PC-3 (cell line): ENCODE measurements at regions not wholly inside any gene's neighbourhood (a gene's known extent, or its start where the extent isn't known, plus 50 kb on each side); places are given as distances from the start of the nearest gene placed in this dataset.

Experiments
- ATAC-seq: fragments of 200-7000 bp; cut with Tn5 transposase; 2 replicates; pipeline ENCODE4 v1.9.1; 2020; ENCODE audit warnings: mild to moderate bottlenecking, moderate library complexity
- BruUV-seq: library from RNA; stranded (reverse); fragments of 400-500 nt; replicated peaks from 2 replicates; lab custom pipeline; 2021; lab: Mats Ljungman, UMichigan
- CTCF ChIA-PET: fragments of 300-600 bp; sonication (Branson Sonifier 250); formaldehyde crosslinking; loops from one replicate; lab custom pipeline; 2022; ENCODE audit warnings: antibody characterized with exemption; lab: Charles Lee
- POLR2A ChIA-PET: fragments of 300-600 bp; sonication (Branson Sonifier 250); formaldehyde crosslinking; loops from one replicate; lab custom pipeline; 2022; ENCODE audit warnings: antibody characterized with exemption; ENCODE audit not compliant: unreplicated experiment; lab: Charles Lee
- DNase-seq: peaks from one replicate; pipeline ENCODE4 v3.0.0-alpha.2; 2015
- H2AFZ ChIP-seq: fragments of 300-600 bp; sonication (generic); 2 replicates; pipeline ENCODE4 v1.6.0; 2016; ENCODE audit warnings: antibody characterized with exemption, low read length
- H3F3A ChIP-seq: fragments of 300-600 bp; sonication (generic); one replicate; pipeline ENCODE4 v1.6.0; 2017; ENCODE audit warnings: antibody characterized with exemption, low read length, control low read depth, mild to moderate bottlenecking; ENCODE audit not compliant: unreplicated experiment
- H3K27ac ChIP-seq: fragments of 300-600 bp; sonication (generic); 2 replicates; pipeline ENCODE4 v1.5.1; 2016; ENCODE audit warnings: mild to moderate bottlenecking, low read length
- H3K27me3 ChIP-seq: fragments of 300-600 bp; sonication (generic); 2 replicates; pipeline ENCODE4 v1.6.1; 2016; ENCODE audit warnings: low read length, mixed read lengths
- H3K36me3 ChIP-seq: fragments of 300-600 bp; sonication (generic); 2 replicates; pipeline ENCODE4 v1.6.1; 2016; ENCODE audit warnings: low read depth, mixed run types, low read length, mixed read lengths
- H3K4me1 ChIP-seq: fragments of 300-600 bp; sonication (generic); 2 replicates; pipeline ENCODE4 v1.5.1; 2016; ENCODE audit warnings: low read length; ENCODE audit not compliant: insufficient read depth
- H3K4me2 ChIP-seq: fragments of 300-600 bp; sonication (generic); 2 replicates; pipeline ENCODE4 v1.6.0; 2016; ENCODE audit warnings: low read length
- H3K4me3 ChIP-seq: fragments of 300-600 bp; sonication (generic); 2 replicates; pipeline ENCODE4 v1.5.1; 2016; ENCODE audit warnings: mild to moderate bottlenecking, low read length, mixed read lengths
- H3K79me2 ChIP-seq: fragments of 300-600 bp; sonication (generic); 2 replicates; pipeline ENCODE4 v1.6.1; 2017; ENCODE audit warnings: low read length, mixed read lengths
- H3K9ac ChIP-seq: fragments of 300-600 bp; sonication (generic); 2 replicates; pipeline ENCODE4 v1.6.0; 2016; ENCODE audit warnings: mild to moderate bottlenecking, low read length
- H3K9me2 ChIP-seq: fragments of 300-600 bp; sonication (generic); replicated peaks from 2 replicates; pipeline ENCODE4 v1.6.1; 2016; ENCODE audit warnings: mixed run types, low read length, mixed read lengths
- H3K9me3 ChIP-seq: fragments of 300-600 bp; sonication (generic); 2 replicates; pipeline ENCODE4 v1.6.1; 2016; ENCODE audit warnings: low read length, mixed read lengths
- H4K20me1 ChIP-seq: fragments of 300-600 bp; sonication (generic); 2 replicates; pipeline ENCODE4 v1.6.1; 2016; ENCODE audit warnings: low read length, mixed read lengths
- CTCF ChIP-seq: fragments of 300-600 bp; sonication (generic); conservative IDR thresholded peaks from 2 replicates; pipeline ENCODE4 v1.5.1; 2017; ENCODE audit warnings: antibody characterized with exemption, low read depth, mild to moderate bottlenecking, low read length
- EZH2 ChIP-seq: fragments of 300-600 bp; sonication (generic); IDR thresholded peaks from one replicate; pipeline ENCODE4 v1.6.1; 2017; ENCODE audit warnings: antibody characterized with exemption, mild to moderate bottlenecking, low read length; ENCODE audit not compliant: unreplicated experiment
- EZH2phosphoT487 ChIP-seq: fragments of 300-600 bp; sonication (generic); IDR thresholded peaks from 2 replicates; pipeline ENCODE4 v1.6.1; 2018; ENCODE audit warnings: mild to moderate bottlenecking, antibody characterized with exemption, low read length, borderline replicate concordance
- intact Hi-C: fragments of 100-400 bp; cut with micrococcal nuclease; formaldehyde crosslinking; loops from 2 replicates; pipeline ENCODE4 v1.9.0; 2023

- no peak for TF ChIP-seq EZH2
- TF ChIP-seq CTCF, result no peak
- no peak for TF ChIP-seq EZH2phosphoT487
- intact Hi-C loops, result no loop called here
- H3K27me3 ChIP-seq, result peaks cover 7% of the 10 kb centered on the region
- H3K27ac ChIP-seq, result no peak overlapping the region
- no peaks in the 10 kb centered on the region for H3K9me3 ChIP-seq
- no peaks in the 10 kb centered on the region for H3K4me1 ChIP-seq
- no peaks in the 10 kb centered on the region for H3K36me3 ChIP-seq
- ChIA-PET POLR2A (no interaction called here), CTCF (no interaction called here)
- no peak for ATAC-seq
- no peaks in the 10 kb centered on the region for H3K79me2 ChIP-seq
- no TSS peak for BruUV-seq
- no peak overlapping the region for H2AFZ ChIP-seq
- H3K4me2 ChIP-seq, result no peak overlapping the region
- no peak overlapping the region for H3K9ac ChIP-seq
- no peak for DNase-seq
- H3K9me2 ChIP-seq, result no peaks in the 10 kb centered on the region
- H3F3A ChIP-seq, result no peaks in the 10 kb centered on the region
- H4K20me1 ChIP-seq, result no peaks in the 10 kb centered on the region
- H3K4me3 ChIP-seq, result no peak overlapping the region
Measured at GRCh38 chr2:16523711-16524110, 141.9 kb downstream of the CYRIA start.

- TF ChIP-seq EZH2, result no peak
- no peak for TF ChIP-seq CTCF
- TF ChIP-seq EZH2phosphoT487, result no peak
- Histone ChIP-seq H3K36me3 (no peaks in the 10 kb centered on the region), H3K4me2 (no peak overlapping the region), H2AFZ (no peak overlapping the region), H3K27me3 (peaks cover 7% of the 10 kb centered on the region), H3K9ac (no peak overlapping the region), H3K9me2 (no peaks in the 10 kb centered on the region), H3F3A (no peaks in the 10 kb centered on the region), H3K4me1 (no peaks in the 10 kb centered on the region), H4K20me1 (no peaks in the 10 kb centered on the region), H3K27ac (no peak overlapping the region), H3K9me3 (no peaks in the 10 kb centered on the region), H3K4me3 (no peak overlapping the region), H3K79me2 (no peaks in the 10 kb centered on the region)
- BruUV-seq, result no TSS peak
- ATAC-seq, result no peak
- intact Hi-C loops, result no loop called here
- POLR2A ChIA-PET, result no interaction called here
- CTCF ChIA-PET, result no interaction called here
- DNase-seq, result no peak
Measured at GRCh38 chr2:16522031-16522831, 143.4 kb downstream of the CYRIA start.

- H3K9me2 ChIP-seq, result no peaks in the 10 kb centered on the region
- intact Hi-C loops, result no loop called here
- no peaks in the 10 kb centered on the region for H4K20me1 ChIP-seq
- H3K79me2 ChIP-seq, result no peaks in the 10 kb centered on the region
- no peak for ATAC-seq
- CTCF ChIA-PET, result no interaction called here
- no peak overlapping the region for H2AFZ ChIP-seq
- H3K4me2 ChIP-seq, result no peak overlapping the region
- no peaks in the 10 kb centered on the region for H3F3A ChIP-seq
- BruUV-seq, result no TSS peak
- no peaks in the 10 kb centered on the region for H3K4me1 ChIP-seq
- H3K27me3 ChIP-seq, result peaks cover 7% of the 10 kb centered on the region
- no peak overlapping the region for H3K4me3 ChIP-seq
- TF ChIP-seq EZH2phosphoT487 (no peak), EZH2 (no peak), CTCF (no peak)
- H3K9me3 ChIP-seq, result no peaks in the 10 kb centered on the region
- no peak overlapping the region for H3K27ac ChIP-seq
- no peak for DNase-seq
- H3K36me3 ChIP-seq, result no peaks in the 10 kb centered on the region
- POLR2A ChIA-PET, result no interaction called here
- no peak overlapping the region for H3K9ac ChIP-seq
Measured at GRCh38 chr2:16520891-16521290, 144.7 kb downstream of the CYRIA start.
